Neural cell (in vitro differentiated cells): ENCODE measurements at regions not wholly inside any gene's neighbourhood (a gene's known extent, or its start where the extent isn't known, plus 50 kb on each side); places are given as distances from the start of the nearest gene placed in this dataset.

Experiments
- H2AFZ ChIP-seq: fragments of 200-600, 300-800 bp; sonication (generic), shearing (Covaris generic); 2 replicates; pipeline ENCODE4 v1.6.0; 2014; ENCODE audit warnings: low read depth, mild to moderate bottlenecking, antibody characterized with exemption, low read length, moderate library complexity
- H3F3A ChIP-seq: fragments of 200-600 bp; shearing (Covaris generic); 2 replicates; pipeline ENCODE4 v1.6.1; 2016; ENCODE audit warnings: mild to moderate bottlenecking, moderate library complexity, mixed read lengths, antibody characterized with exemption, low read length; ENCODE audit not compliant: insufficient read depth, poor library complexity, severe bottlenecking
- H3K27ac ChIP-seq: fragments of 200-600, 300-800 bp; sonication (generic), shearing (Covaris generic); 2 replicates; pipeline ENCODE4 v1.5.1; 2014; ENCODE audit warnings: mild to moderate bottlenecking, low read length, moderate library complexity
- H3K27me3 ChIP-seq: fragments of 300-800, 200-600 bp; sonication (generic), shearing (Covaris generic); 2 replicates; pipeline ENCODE4 v1.6.0; 2014; ENCODE audit warnings: mild to moderate bottlenecking, low read depth, low read length, moderate library complexity; ENCODE audit not compliant: insufficient read depth
- H3K36me3 ChIP-seq: fragments of 300-800, 200-600 bp; sonication (generic), shearing (Covaris generic); 2 replicates; pipeline ENCODE4 v1.5.1; 2014; ENCODE audit warnings: mild to moderate bottlenecking, antibody characterized with exemption, low read length, moderate library complexity; ENCODE audit not compliant: insufficient read depth
- H3K4me2 ChIP-seq: fragments of 300-800, 200-600 bp; sonication (generic), shearing (Covaris generic); 2 replicates; pipeline ENCODE4 v1.6.0; 2014; ENCODE audit warnings: mild to moderate bottlenecking, low read length
- H3K4me3 ChIP-seq: fragments of 300-800, 200-600 bp; sonication (generic), shearing (Covaris generic); 2 replicates; pipeline ENCODE4 v1.5.1; 2014; ENCODE audit warnings: mild to moderate bottlenecking, low read length, moderate library complexity
- H3K79me2 ChIP-seq: fragments of 200-600 bp; shearing (Covaris generic); replicated peaks from 2 replicates; pipeline ENCODE4 v1.6.0; 2014; ENCODE audit warnings: mild to moderate bottlenecking, low read length, moderate library complexity; ENCODE audit not compliant: insufficient read depth
- H3K9ac ChIP-seq: fragments of 300-800, 200-600 bp; sonication (generic), shearing (Covaris generic); 2 replicates; pipeline ENCODE4 v1.6.1; 2016; ENCODE audit warnings: mild to moderate bottlenecking, low read length, mixed read lengths
- H3K9me2 ChIP-seq: fragments of 200-600 bp; shearing (Covaris generic); 2 replicates; pipeline ENCODE4 v1.6.1; 2016; ENCODE audit warnings: mild to moderate bottlenecking, low read length, mixed read lengths; ENCODE audit not compliant: insufficient read depth
- H3K9me3 ChIP-seq: fragments of 200-600, 300-800 bp; sonication (generic), shearing (Covaris generic); 2 replicates; pipeline ENCODE4 v1.6.1; 2016; ENCODE audit warnings: mild to moderate bottlenecking, mixed run types, low read length, moderate library complexity, mixed read lengths
- H4K20me1 ChIP-seq: fragments of 200-600 bp; shearing (Covaris generic); 2 replicates; pipeline ENCODE4 v1.6.1; 2016; ENCODE audit warnings: mild to moderate bottlenecking, mixed run types; ENCODE audit not compliant: insufficient read depth
- EP300 ChIP-seq: fragments of 450-650 bp; conservative IDR thresholded peaks from 2 replicates; pipeline ENCODE4 v1.6.1; 2014; ENCODE audit warnings: antibody characterized with exemption, mild to moderate bottlenecking, moderate library complexity; ENCODE audit not compliant: poor library complexity, severe bottlenecking
- EZH2 ChIP-seq: fragments of 200-600, 300-800 bp; shearing (Covaris generic), sonication (generic); IDR thresholded peaks from 2 replicates; pipeline ENCODE4 v1.6.1; 2014; ENCODE audit warnings: antibody characterized with exemption, low read length, borderline replicate concordance, mild to moderate bottlenecking; ENCODE audit not compliant: insufficient read depth, poor library complexity, severe bottlenecking
- MXI1 ChIP-seq: fragments of 450-650 bp; conservative IDR thresholded peaks from 2 replicates; pipeline ENCODE4 v1.6.1; 2014; ENCODE audit warnings: antibody characterized with exemption, mild to moderate bottlenecking; ENCODE audit not compliant: poor library complexity, severe bottlenecking
- POLR2AphosphoS5 ChIP-seq: IDR thresholded peaks from 2 replicates; pipeline ENCODE4 v1.6.1; 2012
- RAD21 ChIP-seq: fragments of 450-650 bp; conservative IDR thresholded peaks from 2 replicates; pipeline ENCODE4 v1.6.1; 2014; ENCODE audit warnings: antibody characterized with exemption, mild to moderate bottlenecking, moderate library complexity
- SMC3 ChIP-seq: fragments of 450-650 bp; conservative IDR thresholded peaks from 2 replicates; pipeline ENCODE4 v1.6.1; 2014; ENCODE audit warnings: antibody characterized with exemption, mild to moderate bottlenecking, moderate library complexity; ENCODE audit not compliant: poor library complexity
- TAF1 ChIP-seq: IDR thresholded peaks from 2 replicates; pipeline ENCODE4 v1.6.1; 2012; ENCODE audit warnings: low read depth
- TF ChIP-seq, protein P1 (sequence below): fragments of 450-650 bp; IDR thresholded peaks from 2 replicates; pipeline ENCODE4 v1.5.1; 2014; ENCODE audit warnings: antibody characterized with exemption, mild to moderate bottlenecking, moderate library complexity; ENCODE audit not compliant: poor library complexity, severe bottlenecking
- TF ChIP-seq, protein P2 (sequence below): IDR thresholded peaks from 2 replicates; pipeline ENCODE4 v1.6.1; 2012; ENCODE audit warnings: borderline replicate concordance

DNA sequence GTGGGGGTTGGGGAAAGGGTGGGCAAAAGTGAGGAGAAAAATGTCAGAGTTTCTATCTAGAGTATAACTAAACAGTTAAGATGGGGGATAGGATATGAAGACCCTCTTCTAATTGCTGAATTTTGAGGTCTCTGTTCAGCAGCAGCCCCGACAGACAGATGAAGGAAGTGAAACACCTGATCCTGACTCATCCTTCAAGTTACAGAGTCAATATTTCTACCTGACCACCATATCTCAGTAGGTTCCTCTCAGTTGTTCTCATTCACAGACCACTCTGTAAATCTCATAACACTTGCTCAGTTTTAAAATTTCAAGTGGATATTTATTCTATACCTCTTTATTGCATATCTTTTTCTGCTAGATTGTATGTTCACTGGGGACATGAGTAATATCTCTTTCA is 69.5 kb downstream of the CCDC54 start:
- Histone ChIP-seq H2AFZ (no peak overlapping the region), H3K27ac (no peak overlapping the region), H4K20me1 (no peaks in the 10 kb centered on the region), H3K27me3 (no peaks in the 10 kb centered on the region), H3F3A (no peaks in the 10 kb centered on the region), H3K36me3 (no peaks in the 10 kb centered on the region), H3K4me2 (no peak overlapping the region), H3K9me2 (no peaks in the 10 kb centered on the region), H3K79me2 (no peaks in the 10 kb centered on the region), H3K4me3 (no peak overlapping the region), H3K9me3 (no peaks in the 10 kb centered on the region), H3K9ac (no peak overlapping the region)
- TF ChIP-seq MXI1 (no peak), SMC3 (no peak), RAD21 (no peak), EP300 (no peak), EZH2 (no peak), TAF1 (no peak), POLR2AphosphoS5 (no peak)
- TF ChIP-seq, protein P1, sequence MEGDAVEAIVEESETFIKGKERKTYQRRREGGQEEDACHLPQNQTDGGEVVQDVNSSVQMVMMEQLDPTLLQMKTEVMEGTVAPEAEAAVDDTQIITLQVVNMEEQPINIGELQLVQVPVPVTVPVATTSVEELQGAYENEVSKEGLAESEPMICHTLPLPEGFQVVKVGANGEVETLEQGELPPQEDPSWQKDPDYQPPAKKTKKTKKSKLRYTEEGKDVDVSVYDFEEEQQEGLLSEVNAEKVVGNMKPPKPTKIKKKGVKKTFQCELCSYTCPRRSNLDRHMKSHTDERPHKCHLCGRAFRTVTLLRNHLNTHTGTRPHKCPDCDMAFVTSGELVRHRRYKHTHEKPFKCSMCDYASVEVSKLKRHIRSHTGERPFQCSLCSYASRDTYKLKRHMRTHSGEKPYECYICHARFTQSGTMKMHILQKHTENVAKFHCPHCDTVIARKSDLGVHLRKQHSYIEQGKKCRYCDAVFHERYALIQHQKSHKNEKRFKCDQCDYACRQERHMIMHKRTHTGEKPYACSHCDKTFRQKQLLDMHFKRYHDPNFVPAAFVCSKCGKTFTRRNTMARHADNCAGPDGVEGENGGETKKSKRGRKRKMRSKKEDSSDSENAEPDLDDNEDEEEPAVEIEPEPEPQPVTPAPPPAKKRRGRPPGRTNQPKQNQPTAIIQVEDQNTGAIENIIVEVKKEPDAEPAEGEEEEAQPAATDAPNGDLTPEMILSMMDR, result no peak
- TF ChIP-seq, protein P2, sequence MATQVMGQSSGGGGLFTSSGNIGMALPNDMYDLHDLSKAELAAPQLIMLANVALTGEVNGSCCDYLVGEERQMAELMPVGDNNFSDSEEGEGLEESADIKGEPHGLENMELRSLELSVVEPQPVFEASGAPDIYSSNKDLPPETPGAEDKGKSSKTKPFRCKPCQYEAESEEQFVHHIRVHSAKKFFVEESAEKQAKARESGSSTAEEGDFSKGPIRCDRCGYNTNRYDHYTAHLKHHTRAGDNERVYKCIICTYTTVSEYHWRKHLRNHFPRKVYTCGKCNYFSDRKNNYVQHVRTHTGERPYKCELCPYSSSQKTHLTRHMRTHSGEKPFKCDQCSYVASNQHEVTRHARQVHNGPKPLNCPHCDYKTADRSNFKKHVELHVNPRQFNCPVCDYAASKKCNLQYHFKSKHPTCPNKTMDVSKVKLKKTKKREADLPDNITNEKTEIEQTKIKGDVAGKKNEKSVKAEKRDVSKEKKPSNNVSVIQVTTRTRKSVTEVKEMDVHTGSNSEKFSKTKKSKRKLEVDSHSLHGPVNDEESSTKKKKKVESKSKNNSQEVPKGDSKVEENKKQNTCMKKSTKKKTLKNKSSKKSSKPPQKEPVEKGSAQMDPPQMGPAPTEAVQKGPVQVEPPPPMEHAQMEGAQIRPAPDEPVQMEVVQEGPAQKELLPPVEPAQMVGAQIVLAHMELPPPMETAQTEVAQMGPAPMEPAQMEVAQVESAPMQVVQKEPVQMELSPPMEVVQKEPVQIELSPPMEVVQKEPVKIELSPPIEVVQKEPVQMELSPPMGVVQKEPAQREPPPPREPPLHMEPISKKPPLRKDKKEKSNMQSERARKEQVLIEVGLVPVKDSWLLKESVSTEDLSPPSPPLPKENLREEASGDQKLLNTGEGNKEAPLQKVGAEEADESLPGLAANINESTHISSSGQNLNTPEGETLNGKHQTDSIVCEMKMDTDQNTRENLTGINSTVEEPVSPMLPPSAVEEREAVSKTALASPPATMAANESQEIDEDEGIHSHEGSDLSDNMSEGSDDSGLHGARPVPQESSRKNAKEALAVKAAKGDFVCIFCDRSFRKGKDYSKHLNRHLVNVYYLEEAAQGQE, result no peak

DNA sequence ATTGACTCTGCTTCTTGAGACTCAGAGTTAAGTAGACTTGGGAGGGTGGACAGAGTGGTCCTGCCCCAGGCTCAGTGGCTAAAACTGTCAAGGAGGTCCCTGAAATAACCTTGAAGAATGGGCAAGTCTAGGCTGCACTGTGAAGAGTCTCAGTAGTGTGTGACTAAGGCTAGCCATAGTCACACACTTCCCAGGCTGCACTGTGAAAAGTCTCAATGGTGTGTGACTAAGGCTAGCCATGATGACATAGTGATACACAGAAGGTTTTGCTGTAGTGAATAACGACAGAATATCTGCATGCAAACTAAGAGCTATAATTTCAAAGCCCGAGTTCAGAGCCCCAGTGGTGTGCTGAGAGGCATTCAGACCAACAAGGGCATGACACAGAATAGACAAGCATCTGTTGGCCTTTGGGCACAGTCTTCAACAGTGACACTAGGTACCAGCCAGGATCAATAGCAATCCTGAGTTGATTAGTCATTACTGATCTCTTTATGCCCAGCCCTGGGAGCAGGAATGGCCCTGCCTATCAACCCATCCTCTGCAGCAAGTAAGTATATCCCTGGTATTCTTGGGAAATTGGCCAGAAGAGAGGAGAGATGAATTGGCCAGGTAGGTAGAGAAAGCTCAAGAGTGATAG is 72.4 kb upstream of the BBX start:
- no peak overlapping the region for H2AFZ ChIP-seq
- no peak overlapping the region for H3K9ac ChIP-seq
- no peak overlapping the region for H3K4me3 ChIP-seq
- H3K9me2 ChIP-seq, result no peaks in the 10 kb centered on the region
- H4K20me1 ChIP-seq, result no peaks in the 10 kb centered on the region
- H3K9me3 ChIP-seq, result no peaks in the 10 kb centered on the region
- TF ChIP-seq, protein P1, result no peak
- no peak for TF ChIP-seq EZH2
- TF ChIP-seq, protein P2, result no peak
- no peak for TF ChIP-seq TAF1
- no peak for TF ChIP-seq SMC3
- no peak for TF ChIP-seq MXI1
- H3K4me2 ChIP-seq, result no peak overlapping the region
- no peaks in the 10 kb centered on the region for H3K36me3 ChIP-seq
- H3K27me3 ChIP-seq, result no peaks in the 10 kb centered on the region
- no peaks in the 10 kb centered on the region for H3K79me2 ChIP-seq
- no peak overlapping the region for H3K27ac ChIP-seq
- no peaks in the 10 kb centered on the region for H3F3A ChIP-seq
